ENCODE measurements at regions not wholly inside any gene's neighbourhood (a gene's known extent, or its start where the extent isn't known, plus 50 kb on each side); places are given as distances from the start of the nearest gene placed in this dataset.

GRCh38 chr17:77438241-77439188 is 297.7 kb downstream of the SEC14L1 start:
- peak overlapping the region; percentile 60 for H3K4me3 Mint-ChIP-seq
- peaks cover 5% of the 10 kb centered on the region for H3K36me3 Mint-ChIP-seq
- H3K9me3 Mint-ChIP-seq = no peaks in the 10 kb centered on the region
- ATAC-seq = no peak
- H3K27me3 Mint-ChIP-seq = no peaks in the 10 kb centered on the region
- H3K4me1 Mint-ChIP-seq = peaks cover 97% of the 10 kb centered on the region
- H3K27ac Mint-ChIP-seq = peak overlapping the region; percentile 97

DNA sequence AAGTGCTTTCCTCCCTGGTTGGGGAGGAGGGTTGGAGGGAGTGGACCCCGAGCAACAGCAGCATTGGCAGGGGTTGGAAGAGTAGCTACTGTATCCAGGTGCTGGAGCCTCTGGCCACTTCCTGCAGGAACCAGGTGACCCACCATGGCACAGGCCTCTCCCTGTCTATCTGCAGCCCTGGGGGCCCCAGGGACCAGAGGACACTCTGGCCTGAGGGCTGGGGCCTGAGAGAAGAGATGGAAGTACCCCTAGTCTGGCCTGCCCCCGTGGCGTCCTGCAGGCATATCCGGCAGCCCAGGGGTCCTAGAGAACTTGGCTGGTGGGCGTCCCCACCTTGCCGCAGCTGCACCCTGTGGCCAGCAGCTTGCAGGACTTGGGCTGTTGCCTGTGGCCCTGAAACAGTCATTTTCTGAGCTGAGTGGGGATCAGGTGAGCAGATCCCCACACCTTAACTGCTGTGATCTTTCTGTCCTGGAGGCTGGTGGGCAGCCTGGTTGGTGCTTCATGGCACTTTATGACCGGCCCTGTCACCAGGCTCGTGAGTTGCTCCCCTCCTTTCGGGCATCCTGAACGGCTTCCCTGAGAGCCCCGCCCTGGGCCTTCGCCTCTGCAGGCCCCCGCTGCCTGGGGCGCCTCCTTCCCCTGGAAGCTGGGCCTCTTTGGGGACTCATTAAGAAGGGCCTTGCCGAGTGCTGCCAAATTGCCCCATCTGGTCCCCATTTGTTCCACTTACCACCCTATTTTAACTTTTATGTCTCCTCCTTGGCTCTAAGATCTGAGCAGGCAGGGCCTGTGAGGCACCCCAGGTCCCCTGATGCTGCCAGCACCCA is 298.6 kb downstream of the SEC14L1 start:
- H3K27me3 Mint-ChIP-seq = no peaks in the 10 kb centered on the region
- H3K4me1 Mint-ChIP-seq = peaks cover 97% of the 10 kb centered on the region
- peak overlapping the region; percentile 60 for H3K4me3 Mint-ChIP-seq
- H3K9me3 Mint-ChIP-seq = no peaks in the 10 kb centered on the region
- H3K27ac Mint-ChIP-seq = peak overlapping the region; percentile 97
- no peaks in the 10 kb centered on the region for H3K36me3 Mint-ChIP-seq
- no peak for ATAC-seq

- H3K27me3 Mint-ChIP-seq = no peaks in the 10 kb centered on the region
- peak overlapping the region; percentile 97 for H3K27ac Mint-ChIP-seq
- H3K36me3 Mint-ChIP-seq = no peaks in the 10 kb centered on the region
- peak overlapping the region; percentile 76 for H3K4me3 Mint-ChIP-seq
- H3K4me1 Mint-ChIP-seq = peaks cover 100% of the 10 kb centered on the region
- no peaks in the 10 kb centered on the region for H3K9me3 Mint-ChIP-seq
- ATAC-seq = peak; percentile 9
Observed at GRCh38 chr17:77440560-77440981, 299.8 kb downstream of the SEC14L1 start.

DNA sequence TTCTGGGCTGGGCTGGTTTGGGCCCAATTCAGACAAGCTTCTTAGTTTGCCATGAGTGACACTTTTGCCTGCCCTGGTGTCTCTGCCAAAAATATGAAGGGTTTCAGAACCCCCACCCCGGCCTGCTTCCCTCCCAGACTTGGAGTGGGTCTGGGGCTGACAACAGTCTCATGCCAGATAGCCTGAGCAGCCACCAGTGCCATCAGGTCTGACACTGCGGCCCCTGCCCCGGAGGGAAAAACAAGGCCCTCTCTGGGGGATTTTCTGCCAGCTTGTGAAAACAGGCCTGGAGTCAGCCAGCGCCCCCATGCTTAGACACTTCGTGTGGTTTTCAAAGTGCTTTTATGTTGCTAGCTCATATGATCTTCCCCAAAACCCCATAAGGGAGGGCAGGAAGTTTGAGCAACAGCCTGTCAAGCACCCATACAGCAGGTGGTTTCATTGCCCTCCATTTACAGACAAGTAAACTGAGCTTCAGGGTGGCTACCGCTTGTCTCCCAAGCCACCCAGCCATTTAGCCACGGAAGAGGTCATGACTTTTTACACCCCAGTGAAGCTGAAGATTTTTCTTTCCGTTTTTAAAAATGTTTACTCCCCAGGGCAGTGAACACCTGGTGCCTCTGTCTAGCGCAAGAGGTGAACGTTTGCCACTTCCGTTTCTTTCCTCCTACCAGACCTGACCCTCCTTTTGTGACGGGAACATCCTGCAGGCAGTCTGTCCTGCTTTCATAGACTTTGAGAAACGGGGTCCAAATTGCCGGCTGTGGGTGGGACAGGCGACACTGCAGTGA is 300.6 kb downstream of the SEC14L1 start:
- Mint-ChIP-seq H3K4me1 (peaks cover 100% of the 10 kb centered on the region), H3K9me3 (no peaks in the 10 kb centered on the region), H3K36me3 (no peaks in the 10 kb centered on the region), H3K4me3 (peak overlapping the region; percentile 76), H3K27ac (peak overlapping the region; percentile 97), H3K27me3 (no peaks in the 10 kb centered on the region)
- ATAC-seq = peak; percentile 84

DNA sequence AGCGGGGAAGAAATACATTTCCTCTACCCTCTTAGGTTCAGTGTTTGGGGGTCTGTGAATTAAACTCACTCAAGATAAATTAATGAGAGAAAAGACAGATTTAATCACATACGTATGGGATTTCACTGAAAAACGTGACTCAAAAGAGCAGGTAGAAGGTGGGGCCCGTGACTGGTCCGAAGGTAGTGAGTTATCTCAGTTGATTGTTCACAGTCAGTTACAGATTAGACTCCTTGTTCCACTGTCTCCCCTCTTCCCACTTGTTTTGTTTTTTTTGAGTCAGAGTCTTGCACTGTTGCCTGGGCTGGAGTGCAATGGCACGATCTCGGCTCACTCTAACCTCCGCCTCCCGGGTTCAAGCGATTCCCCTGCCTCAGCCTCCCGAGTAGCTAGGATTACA is 301.2 kb downstream of the SEC14L1 start:
- ATAC-seq = no peak
- Mint-ChIP-seq H3K36me3 (no peaks in the 10 kb centered on the region), H3K9me3 (no peaks in the 10 kb centered on the region), H3K4me3 (peak overlapping the region; percentile 76), H3K27me3 (no peaks in the 10 kb centered on the region), H3K27ac (peak overlapping the region; percentile 97), H3K4me1 (peaks cover 100% of the 10 kb centered on the region)

DNA sequence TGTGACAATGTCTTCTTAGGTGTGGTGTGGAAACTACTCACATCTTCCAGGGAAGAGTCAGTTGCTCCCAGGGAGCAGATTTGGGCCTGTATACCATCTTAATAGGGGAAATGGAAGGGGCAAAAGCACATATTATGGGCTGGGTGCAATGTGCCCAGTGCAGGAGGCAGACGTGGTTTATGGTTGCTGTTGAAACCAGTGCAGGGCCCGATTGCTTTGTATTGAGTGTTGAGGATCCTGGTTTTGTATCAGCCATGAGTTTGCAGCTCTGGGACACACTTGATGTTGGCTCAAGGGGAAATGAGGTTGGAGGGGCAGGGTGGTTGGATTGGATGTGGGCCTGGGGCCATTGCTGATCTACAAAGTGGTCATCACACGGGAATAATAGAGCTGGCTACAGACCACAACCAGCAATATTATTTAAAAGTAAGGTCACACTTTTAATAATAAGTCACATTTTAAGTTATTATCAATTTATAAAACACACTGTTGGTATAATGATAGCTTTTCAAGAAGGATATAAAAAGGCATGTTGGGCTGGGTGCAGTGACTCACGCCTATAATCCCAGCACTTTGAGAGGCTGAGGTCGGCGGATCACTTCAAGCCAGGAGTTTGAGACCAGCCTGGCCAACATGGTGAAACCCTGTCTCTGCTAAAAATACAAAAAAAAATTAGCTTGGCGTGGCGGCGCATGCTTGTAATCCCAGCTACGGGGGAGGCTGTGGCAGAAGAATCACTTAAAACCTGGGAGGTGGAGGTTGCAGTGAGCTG is 302.4 kb downstream of the SEC14L1 start:
- Mint-ChIP-seq H3K9me3 (no peaks in the 10 kb centered on the region), H3K27me3 (no peaks in the 10 kb centered on the region), H3K4me1 (peaks cover 94% of the 10 kb centered on the region), H3K36me3 (no peaks in the 10 kb centered on the region), H3K4me3 (peak overlapping the region; percentile 47), H3K27ac (peak overlapping the region; percentile 97)
- no peak for ATAC-seq

GRCh38 chr17:77443748-77444260 is 303.0 kb downstream of the SEC14L1 start:
- peak overlapping the region; percentile 47 for H3K4me3 Mint-ChIP-seq
- no peak for ATAC-seq
- H3K9me3 Mint-ChIP-seq = no peaks in the 10 kb centered on the region
- no peaks in the 10 kb centered on the region for H3K36me3 Mint-ChIP-seq
- H3K4me1 Mint-ChIP-seq = peaks cover 90% of the 10 kb centered on the region
- H3K27ac Mint-ChIP-seq = peak overlapping the region; percentile 97
- no peaks in the 10 kb centered on the region for H3K27me3 Mint-ChIP-seq

DNA sequence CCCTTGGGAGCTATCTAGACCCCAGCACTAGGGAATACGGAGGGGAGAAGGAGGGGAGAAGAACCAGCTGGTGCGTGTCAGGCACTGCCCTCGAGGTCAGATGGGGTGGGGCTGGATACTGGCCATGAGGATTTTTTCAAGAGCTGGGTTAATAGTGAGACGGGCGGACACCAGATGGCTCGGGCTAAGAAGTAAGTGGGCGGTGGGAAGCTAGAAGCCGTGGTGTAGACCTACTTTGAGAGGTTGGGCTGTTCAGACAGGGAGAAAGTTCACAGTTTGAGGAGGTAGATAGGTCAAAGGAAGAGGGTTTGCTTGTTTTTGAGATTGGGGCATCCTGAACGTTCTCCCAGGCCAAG is 303.8 kb downstream of the SEC14L1 start:
- ATAC-seq = peak; percentile 9
- Mint-ChIP-seq H3K4me3 (peak overlapping the region; percentile 47), H3K27me3 (no peaks in the 10 kb centered on the region), H3K36me3 (peaks cover 5% of the 10 kb centered on the region), H3K9me3 (no peaks in the 10 kb centered on the region), H3K4me1 (peaks cover 90% of the 10 kb centered on the region), H3K27ac (peak overlapping the region; percentile 97)

GRCh38 chr17:77444984-77445759 is 304.4 kb downstream of the SEC14L1 start:
- peak overlapping the region; percentile 47 for H3K4me3 Mint-ChIP-seq
- H3K27ac Mint-ChIP-seq = peak overlapping the region; percentile 97
- H3K9me3 Mint-ChIP-seq = no peaks in the 10 kb centered on the region
- no peaks in the 10 kb centered on the region for H3K27me3 Mint-ChIP-seq
- peak; percentile 77 for ATAC-seq
- H3K4me1 Mint-ChIP-seq = peaks cover 90% of the 10 kb centered on the region
- peaks cover 9% of the 10 kb centered on the region for H3K36me3 Mint-ChIP-seq

DNA sequence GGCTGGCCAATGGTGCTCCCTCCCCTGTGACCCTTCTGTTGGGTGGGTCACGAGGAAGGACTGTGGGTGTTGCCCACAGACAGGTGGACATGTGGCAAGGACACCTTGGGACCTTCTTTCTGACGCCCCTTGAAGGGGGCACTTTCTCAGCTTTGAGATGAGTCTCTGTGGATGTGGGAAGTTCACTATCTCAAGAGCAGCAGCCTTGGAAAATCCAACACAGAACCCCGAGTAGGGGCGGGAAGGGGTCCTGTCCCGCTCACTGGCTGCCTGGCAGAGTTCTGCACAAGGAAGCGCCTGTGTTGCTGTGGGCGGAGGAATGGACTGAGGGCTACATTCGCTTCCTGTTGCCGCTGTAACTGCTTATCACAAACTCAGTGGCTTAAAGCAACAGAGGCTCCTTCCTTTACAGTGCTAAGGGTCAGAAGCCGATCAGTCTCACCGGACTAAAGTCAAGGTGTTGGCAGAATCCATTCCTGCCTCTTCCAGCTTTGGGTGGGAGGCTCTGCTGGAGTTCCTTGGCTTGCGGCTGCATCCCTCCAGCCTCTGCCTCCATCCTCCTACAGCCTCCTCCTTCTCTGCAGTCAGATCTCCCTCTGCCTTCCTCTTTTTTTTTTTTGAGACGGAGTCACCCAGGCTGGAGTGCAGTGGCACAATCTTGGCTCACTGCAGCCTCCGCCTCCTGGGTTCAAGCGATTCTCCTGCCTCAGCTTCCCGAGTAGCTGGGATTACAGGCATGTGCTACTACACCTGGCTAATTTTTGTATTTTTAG is 305.2 kb downstream of the SEC14L1 start:
- Mint-ChIP-seq H3K36me3 (peaks cover 11% of the 10 kb centered on the region), H3K9me3 (no peaks in the 10 kb centered on the region), H3K27me3 (no peaks in the 10 kb centered on the region), H3K27ac (peak overlapping the region; percentile 97), H3K4me3 (peak overlapping the region; percentile 47), H3K4me1 (peaks cover 84% of the 10 kb centered on the region)
- peak; percentile 54 for ATAC-seq

- Mint-ChIP-seq H3K36me3 (peaks cover 15% of the 10 kb centered on the region), H3K4me3 (peak overlapping the region; percentile 19), H3K27me3 (no peaks in the 10 kb centered on the region), H3K27ac (peak overlapping the region; percentile 97), H3K4me1 (peaks cover 72% of the 10 kb centered on the region), H3K9me3 (no peaks in the 10 kb centered on the region)
- no peak for ATAC-seq
Observed at GRCh38 chr17:77446940-77447634, 306.3 kb downstream of the SEC14L1 start.

- peaks cover 63% of the 10 kb centered on the region for H3K4me1 Mint-ChIP-seq
- H3K27ac Mint-ChIP-seq = peak overlapping the region; percentile 100
- no peaks in the 10 kb centered on the region for H3K9me3 Mint-ChIP-seq
- no peak for ATAC-seq
- peaks cover 31% of the 10 kb centered on the region for H3K36me3 Mint-ChIP-seq
- peak overlapping the region; percentile 92 for H3K4me3 Mint-ChIP-seq
- no peaks in the 10 kb centered on the region for H3K27me3 Mint-ChIP-seq
Observed at GRCh38 chr17:77449373-77449907, 308.7 kb downstream of the SEC14L1 start.
